ENCODE measurements at regions not wholly inside any gene's neighbourhood (a gene's known extent, or its start where the extent isn't known, plus 50 kb on each side); places are given as distances from the start of the nearest gene placed in this dataset.

DNA sequence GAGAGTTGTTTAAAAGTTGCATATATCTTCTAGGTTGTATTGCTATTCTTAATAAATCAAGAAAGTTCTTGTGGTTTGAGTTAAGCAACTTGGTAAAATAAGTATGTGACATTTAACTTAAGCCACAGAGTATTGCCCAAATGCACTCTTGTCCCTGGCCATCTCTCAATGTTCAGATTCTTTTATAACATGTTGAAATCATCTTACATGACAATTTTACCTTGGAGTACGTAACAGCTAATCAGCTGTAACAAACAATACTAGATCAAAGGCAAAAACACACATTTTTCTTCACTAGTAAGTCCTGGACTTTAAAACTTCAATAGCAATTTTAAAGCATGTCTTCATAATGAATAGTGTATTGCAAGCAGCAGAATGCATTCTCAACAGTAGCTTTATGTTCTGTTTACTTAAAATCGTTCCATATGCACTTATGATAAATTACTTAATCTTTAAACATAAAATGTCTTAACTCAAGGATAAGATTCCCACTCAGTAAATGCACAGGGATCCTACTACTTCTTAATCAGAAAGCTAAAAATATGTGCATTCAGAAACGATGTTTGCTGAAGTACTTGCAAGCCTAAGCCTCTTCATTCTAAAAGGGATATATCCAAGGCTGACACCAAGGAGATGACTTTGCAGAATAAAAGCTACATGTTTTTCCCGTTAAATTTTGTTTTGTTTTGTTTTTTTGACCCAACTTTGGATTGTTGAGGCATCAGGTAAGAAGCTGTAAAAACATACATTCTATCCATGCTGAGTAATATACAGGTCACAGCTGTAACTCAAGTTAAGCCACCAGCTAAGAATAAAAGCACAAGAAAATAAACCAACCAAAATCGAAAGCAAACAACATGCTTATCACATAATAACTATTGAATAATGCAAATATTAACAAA is 86.1 kb upstream of the NFIB start:
- DNase-seq (ENCODE audit: low read depth) = peak; percentile 49
- TF ChIP-seq, protein P1, sequence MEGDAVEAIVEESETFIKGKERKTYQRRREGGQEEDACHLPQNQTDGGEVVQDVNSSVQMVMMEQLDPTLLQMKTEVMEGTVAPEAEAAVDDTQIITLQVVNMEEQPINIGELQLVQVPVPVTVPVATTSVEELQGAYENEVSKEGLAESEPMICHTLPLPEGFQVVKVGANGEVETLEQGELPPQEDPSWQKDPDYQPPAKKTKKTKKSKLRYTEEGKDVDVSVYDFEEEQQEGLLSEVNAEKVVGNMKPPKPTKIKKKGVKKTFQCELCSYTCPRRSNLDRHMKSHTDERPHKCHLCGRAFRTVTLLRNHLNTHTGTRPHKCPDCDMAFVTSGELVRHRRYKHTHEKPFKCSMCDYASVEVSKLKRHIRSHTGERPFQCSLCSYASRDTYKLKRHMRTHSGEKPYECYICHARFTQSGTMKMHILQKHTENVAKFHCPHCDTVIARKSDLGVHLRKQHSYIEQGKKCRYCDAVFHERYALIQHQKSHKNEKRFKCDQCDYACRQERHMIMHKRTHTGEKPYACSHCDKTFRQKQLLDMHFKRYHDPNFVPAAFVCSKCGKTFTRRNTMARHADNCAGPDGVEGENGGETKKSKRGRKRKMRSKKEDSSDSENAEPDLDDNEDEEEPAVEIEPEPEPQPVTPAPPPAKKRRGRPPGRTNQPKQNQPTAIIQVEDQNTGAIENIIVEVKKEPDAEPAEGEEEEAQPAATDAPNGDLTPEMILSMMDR (IDR thresholded peaks at IDR 0.05; ENCODE audit: insufficient read depth, low read length) = no peak
- no peak overlapping the region for H3K4me3 ChIP-seq (ENCODE audit: low read depth, low read length)

DNA sequence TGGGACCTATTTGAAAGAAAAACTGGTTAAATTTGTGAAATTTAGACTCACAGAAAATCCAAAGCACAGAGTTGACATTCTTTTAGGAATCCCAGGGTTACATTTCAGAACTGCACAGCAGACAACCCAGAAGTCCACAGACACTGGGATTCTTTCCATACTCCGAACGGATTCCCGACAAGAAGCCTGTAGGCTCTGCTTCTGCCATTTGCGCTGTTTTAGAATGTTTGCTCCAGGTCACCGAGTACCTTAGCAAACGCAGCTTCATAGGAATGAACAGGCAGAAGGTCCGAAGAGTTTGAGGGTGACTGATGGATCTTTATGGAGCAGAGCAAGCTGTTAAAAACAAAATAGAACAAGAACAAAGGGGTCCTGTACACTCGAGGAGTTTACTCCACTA is 84.5 kb upstream of the NFIB start:
- no peak for DNase-seq (ENCODE audit: low read depth)
- H3K4me3 ChIP-seq (ENCODE audit: low read depth, low read length) = no peak overlapping the region
- TF ChIP-seq, protein P1 (IDR thresholded peaks at IDR 0.05; ENCODE audit: insufficient read depth, low read length) = no peak

DNA sequence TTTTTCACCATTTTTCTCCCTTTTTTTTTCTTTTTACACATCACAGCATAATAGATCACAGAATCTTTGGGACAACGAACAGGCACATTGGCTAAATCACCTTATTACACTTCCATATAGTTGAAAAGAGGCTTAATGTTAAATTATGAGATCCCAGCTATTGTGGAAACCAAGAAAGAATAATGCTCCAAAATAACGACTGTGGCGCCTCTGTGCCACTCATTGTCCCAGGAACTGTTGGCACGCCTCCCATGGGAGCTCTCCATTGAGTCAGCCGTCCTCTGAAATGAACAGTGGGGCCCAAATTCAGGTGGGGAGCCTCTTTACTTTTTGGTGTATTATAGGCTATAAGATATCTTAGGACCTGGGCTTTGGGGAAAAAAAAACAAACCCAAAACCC is 82.2 kb upstream of the NFIB start:
- no peak for DNase-seq (ENCODE audit: low read depth)
- no peak overlapping the region for H3K4me3 ChIP-seq (ENCODE audit: low read depth, low read length)
- TF ChIP-seq, protein P1 (IDR thresholded peaks at IDR 0.05; ENCODE audit: insufficient read depth, low read length) = no peak

DNA sequence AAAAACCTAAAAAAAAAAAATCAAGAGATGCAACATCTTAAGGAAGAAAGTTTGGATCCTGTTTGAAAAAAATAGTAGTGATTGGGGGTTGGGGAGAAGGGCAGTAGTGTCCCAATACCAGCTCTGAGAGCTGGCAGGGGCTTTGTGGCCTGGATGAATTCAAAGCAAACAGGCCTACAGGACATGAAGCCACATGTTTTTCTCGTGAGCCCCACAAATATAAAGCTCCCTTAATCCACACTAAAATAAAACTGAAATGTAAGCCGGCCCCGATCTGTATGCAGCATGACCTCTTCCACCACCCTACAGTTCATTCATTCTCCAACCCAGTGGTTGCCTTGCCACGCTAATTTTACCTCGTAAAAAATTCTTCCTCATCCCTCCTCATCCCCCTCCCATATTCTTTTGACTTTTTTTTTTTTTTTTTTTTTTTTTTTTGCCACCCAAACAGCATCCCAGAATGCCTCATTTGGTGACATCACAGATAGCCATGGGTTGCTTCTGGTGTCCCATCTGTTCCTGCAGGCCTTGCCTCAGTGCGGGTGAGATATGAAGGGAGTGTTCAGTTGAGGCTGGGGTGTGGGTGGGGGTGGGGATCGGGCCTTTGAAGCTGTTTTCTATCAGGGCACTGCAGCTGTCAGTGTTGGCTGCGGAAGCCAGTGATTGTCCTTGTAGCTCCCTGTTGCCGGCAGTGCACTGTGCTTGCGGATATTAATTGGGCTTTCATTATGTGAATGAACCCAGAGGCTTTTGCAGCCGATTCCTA is 81.6 kb upstream of the NFIB start:
- no peak overlapping the region for H3K4me3 ChIP-seq (ENCODE audit: low read depth, low read length)
- no peak for DNase-seq (ENCODE audit: low read depth)
- TF ChIP-seq, protein P1 (IDR thresholded peaks at IDR 0.05; ENCODE audit: insufficient read depth, low read length) = no peak

DNA sequence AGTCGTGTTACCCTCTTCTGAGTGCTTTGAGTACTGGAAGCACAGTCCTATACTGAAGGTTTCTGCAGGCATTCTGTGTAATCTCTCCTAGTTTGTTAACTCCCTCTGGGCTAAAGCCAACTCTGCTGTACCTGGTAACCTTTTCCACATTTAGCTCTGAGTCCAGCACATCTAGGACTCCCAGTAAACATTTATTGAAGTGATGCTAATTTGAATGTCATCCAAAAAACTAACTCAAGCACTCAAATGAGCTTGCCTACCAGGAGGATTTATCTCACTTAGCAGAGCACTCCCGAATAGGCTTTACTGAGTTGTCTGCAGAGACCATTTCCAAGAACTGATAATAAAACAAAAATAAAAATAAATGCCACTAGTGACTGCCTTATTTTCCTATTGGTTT is 79.5 kb upstream of the NFIB start:
- no peak for DNase-seq (ENCODE audit: low read depth)
- TF ChIP-seq, protein P1 (IDR thresholded peaks at IDR 0.05; ENCODE audit: insufficient read depth, low read length) = no peak
- H3K4me3 ChIP-seq (ENCODE audit: low read depth, low read length) = no peak overlapping the region

DNA sequence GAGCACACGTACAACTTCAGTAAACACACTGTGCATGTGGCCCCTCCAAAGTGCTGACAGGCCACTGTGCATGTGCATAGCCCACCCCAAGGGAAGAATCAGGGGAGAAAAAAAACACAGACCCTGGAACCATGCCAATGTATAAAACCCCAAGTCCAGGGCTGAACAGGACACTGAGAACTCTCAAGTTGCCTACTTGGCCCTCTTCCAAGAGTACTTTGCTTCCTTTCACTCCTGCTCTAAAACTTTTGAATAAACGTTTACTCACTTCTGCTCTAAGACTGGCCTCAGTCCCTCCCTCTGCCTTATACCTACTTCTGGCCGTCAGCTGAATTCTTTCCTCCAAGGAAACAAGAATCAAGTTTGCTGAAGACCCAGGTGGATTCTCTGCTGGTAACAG is 77.7 kb upstream of the NFIB start:
- no peak overlapping the region for H3K4me3 ChIP-seq (ENCODE audit: low read depth, low read length)
- TF ChIP-seq, protein P1 (IDR thresholded peaks at IDR 0.05; ENCODE audit: insufficient read depth, low read length) = no peak
- DNase-seq (ENCODE audit: low read depth) = no peak
